Stomach (tissue), 4 donors: ENCODE measurements at regions not wholly inside any gene's neighbourhood (a gene's known extent, or its start where the extent isn't known, plus 50 kb on each side); places are given as distances from the start of the nearest gene placed in this dataset.

Source experiments
- CTCF ChIP-seq, 7 experiments: fragments of 450-650 bp in 4 of 7; fragments of 200-600 bp in 3 of 7; sonication (generic) in 3 of 7; IDR thresholded peaks; one replicate each; pipeline ENCODE4 v1.5.1; 2016 to 2019; ENCODE audit warnings: antibody characterized with exemption in 7 of 7, control low read depth in 2 of 7, mild to moderate bottlenecking in 1 of 7
- POLR2A ChIP-seq, 4 donors: fragments of 450-650 bp; IDR thresholded peaks; one replicate each; pipeline ENCODE4 v1.6.1; 2016; ENCODE audit warnings: antibody characterized with exemption in 4 of 4, control low read depth in 2 of 4, mild to moderate bottlenecking in 1 of 4, moderate library complexity in 1 of 4
- POLR2AphosphoS5 ChIP-seq, 3 donors: sonication (generic); formaldehyde crosslinking; IDR thresholded peaks; one replicate each; pipeline ENCODE4 v1.6.1; 2016; ENCODE audit warnings: antibody characterized with exemption in 3 of 3

GRCh38 chr1:101121975-101122374 is 96.4 kb upstream of the DPH5 start:
- TF ChIP-seq POLR2A (IDR thresholded peaks at IDR 0.05) (no peak), CTCF (IDR thresholded peaks at IDR 0.05) (no peak), POLR2AphosphoS5 (IDR thresholded peaks at IDR 0.05) (no peak)
